CD8-positive, alpha-beta memory T cell (primary cell): ENCODE measurements at regions not wholly inside any gene's neighbourhood (a gene's known extent, or its start where the extent isn't known, plus 50 kb on each side); places are given as distances from the start of the nearest gene placed in this dataset.
"Not testable (repeated sequence)": the region's sequence is repeated elsewhere in the genome, so short reads cannot be mapped to it uniquely, and the experiment has no call there.

Experiments used
- CTCF ChIA-PET: fragments of 350-600 bp; sonication (Branson Sonifier 250); formaldehyde crosslinking; loops from one replicate; lab custom pipeline; 2021; ENCODE audit warnings: antibody characterized with exemption; lab: Charles Lee
- POLR2A ChIA-PET: fragments of 350-600 bp; sonication (Branson Sonifier 250); formaldehyde crosslinking; loops from one replicate; lab custom pipeline; 2021; ENCODE audit warnings: antibody characterized with exemption; lab: Charles Lee
- DNase-seq, 5 donors: peaks; one replicate each; pipeline versions ENCODE4 v3.0.0 to v3.0.0-alpha.2; 2020 to 2022; ENCODE audit warnings: mixed read lengths in 1 of 5
- H3K27ac ChIP-seq: one replicate; pipeline ENCODE4 v1.7.0; 2013; ENCODE audit warnings: low read depth, mild to moderate bottlenecking, low read length, moderate library complexity
- H3K27me3 ChIP-seq: 2 replicates; pipeline ENCODE4 v1.7.0; 2013; ENCODE audit warnings: low read length, mild to moderate bottlenecking; ENCODE audit not compliant: insufficient read depth, poor library complexity, severe bottlenecking
- H3K36me3 ChIP-seq: 2 replicates; pipeline ENCODE4 v1.7.0; 2013; ENCODE audit warnings: mild to moderate bottlenecking, low read length, moderate library complexity; ENCODE audit not compliant: insufficient read depth
- H3K4me1 ChIP-seq: 2 replicates; pipeline ENCODE4 v1.7.0; 2013; ENCODE audit warnings: mild to moderate bottlenecking, low read length, moderate library complexity; ENCODE audit not compliant: insufficient read depth
- H3K4me3 ChIP-seq: 2 replicates; pipeline ENCODE4 v1.7.0; 2013; ENCODE audit warnings: mild to moderate bottlenecking, low read length
- H3K9me3 ChIP-seq: 2 replicates; pipeline ENCODE4 v1.7.0; 2013; ENCODE audit warnings: mild to moderate bottlenecking, low read length
- H3K27ac Mint-ChIP-seq, 8 donors: one replicate each; pipeline ENCODE4 v1.8.0; 2020 to 2021; ENCODE audit warnings: mixed read lengths in 8 of 8, mild to moderate bottlenecking in 6 of 8, inconsistent platforms in 3 of 8, moderate library complexity in 3 of 8
- H3K27me3 Mint-ChIP-seq, 2 donors: one replicate each; pipeline ENCODE4 v1.8.0; 2020 to 2021; ENCODE audit warnings: mixed read lengths in 2 of 2, mild to moderate bottlenecking in 1 of 2, moderate library complexity in 1 of 2
- H3K36me3 Mint-ChIP-seq, 3 donors: one replicate each; pipeline ENCODE4 v1.8.0; 2020 to 2021; ENCODE audit warnings: mixed read lengths in 3 of 3, inconsistent platforms in 1 of 3, mild to moderate bottlenecking in 1 of 3
- H3K4me1 Mint-ChIP-seq, 3 donors: one replicate each; pipeline ENCODE4 v1.8.0; 2020 to 2021; ENCODE audit warnings: mixed read lengths in 3 of 3, inconsistent platforms in 1 of 3, mild to moderate bottlenecking in 1 of 3
- H3K4me3 Mint-ChIP-seq, 7 donors: one replicate each; pipeline ENCODE4 v1.8.0; 2020 to 2021; ENCODE audit warnings: mixed read lengths in 7 of 7, mild to moderate bottlenecking in 6 of 7, moderate library complexity in 4 of 7, inconsistent platforms in 2 of 7
- H3K9me3 Mint-ChIP-seq, 5 donors: one replicate each; pipeline ENCODE4 v1.8.0; 2020 to 2022; ENCODE audit warnings: mixed read lengths in 5 of 5, mild to moderate bottlenecking in 3 of 5, moderate library complexity in 2 of 5, inconsistent platforms in 1 of 5

DNA sequence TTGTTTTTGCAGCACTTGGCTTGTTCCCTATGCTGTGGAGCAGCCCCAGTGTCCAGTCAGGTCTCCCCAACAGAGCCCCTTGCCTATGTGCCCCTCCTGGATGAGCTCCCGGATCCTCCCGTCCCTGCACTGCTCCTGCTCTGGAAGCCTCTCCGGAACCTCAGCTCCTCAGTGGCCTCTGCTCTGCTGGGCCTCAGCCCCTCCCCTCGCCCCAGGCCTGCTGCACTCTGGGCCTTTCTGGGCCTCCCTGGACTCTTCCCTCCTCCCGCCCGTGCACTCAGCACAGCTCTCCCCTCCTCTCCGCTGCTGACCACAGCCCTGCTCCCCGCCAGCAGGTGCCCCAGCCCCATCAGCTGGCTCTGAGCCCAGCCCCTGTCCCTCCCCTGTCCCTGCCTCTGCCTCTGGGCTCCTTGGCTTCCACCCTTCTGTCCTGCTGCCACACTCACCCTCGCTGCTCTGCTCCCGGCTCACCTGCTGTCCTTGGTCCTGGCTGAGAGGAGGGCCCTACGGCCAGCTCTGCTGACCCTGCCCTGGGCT is 102.2 kb downstream of the TMEM121 start:
- H3K27me3 Mint-ChIP-seq: peaks cover 0 to 29% of the 10 kb centered on the region in 2 donors
- H3K4me1 Mint-ChIP-seq, H3K4me3 Mint-ChIP-seq, H3K27ac Mint-ChIP-seq, H3K36me3 Mint-ChIP-seq, POLR2A ChIA-PET, H3K9me3 ChIP-seq, H3K4me3 ChIP-seq, H3K4me1 ChIP-seq, CTCF ChIA-PET, H3K27me3 ChIP-seq, DNase-seq, H3K9me3 Mint-ChIP-seq, H3K27ac ChIP-seq, H3K36me3 ChIP-seq: not testable (repeated sequence)

DNA sequence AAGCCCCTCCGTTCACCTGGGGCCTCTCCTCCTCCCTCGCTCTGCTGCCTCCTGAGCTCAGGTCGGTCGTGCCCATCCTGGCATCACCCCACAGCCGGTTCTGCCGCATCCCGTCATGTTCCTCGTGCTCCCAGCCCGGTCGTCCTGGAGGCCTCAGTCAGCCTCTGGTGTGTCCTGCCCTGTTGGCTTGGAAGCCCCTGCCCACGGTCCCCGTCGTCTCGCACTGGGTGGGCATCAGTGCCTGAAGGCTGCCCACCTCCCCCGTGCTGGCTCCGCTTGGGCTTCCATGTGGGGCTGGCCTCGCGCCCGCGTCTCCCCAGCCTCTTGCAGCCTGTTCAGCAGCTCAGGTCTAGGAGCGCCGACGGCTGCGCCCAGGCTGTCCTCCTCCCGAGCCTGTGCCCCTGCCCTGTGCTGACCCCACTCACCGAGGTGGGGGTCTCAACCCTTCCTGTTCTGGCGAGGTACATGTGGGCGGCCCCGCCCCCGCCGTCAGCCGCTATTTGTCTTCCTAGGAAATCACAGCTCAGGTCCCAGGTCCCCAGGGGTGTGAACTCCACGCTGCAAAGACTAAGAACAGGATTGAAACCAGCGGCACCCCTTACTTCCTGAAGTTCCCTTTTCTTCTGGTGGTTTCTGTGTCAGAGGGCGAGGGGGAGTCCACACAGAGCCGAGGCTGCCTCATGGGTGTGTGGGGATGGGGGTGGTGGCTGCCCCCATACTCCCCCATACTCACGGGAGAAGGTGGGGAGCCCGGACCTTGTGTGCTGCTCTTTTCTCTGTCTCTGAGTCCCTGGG is 102.9 kb downstream of the TMEM121 start:
- POLR2A ChIA-PET, H3K27ac ChIP-seq, H3K27ac Mint-ChIP-seq, H3K36me3 Mint-ChIP-seq, H3K4me1 ChIP-seq, H3K9me3 Mint-ChIP-seq, H3K27me3 ChIP-seq, H3K4me1 Mint-ChIP-seq, DNase-seq, H3K36me3 ChIP-seq, H3K4me3 ChIP-seq, CTCF ChIA-PET, H3K9me3 ChIP-seq, H3K4me3 Mint-ChIP-seq: not testable (repeated sequence)
- peaks cover 0 to 30% of the 10 kb centered on the region in 2 donors for H3K27me3 Mint-ChIP-seq

DNA sequence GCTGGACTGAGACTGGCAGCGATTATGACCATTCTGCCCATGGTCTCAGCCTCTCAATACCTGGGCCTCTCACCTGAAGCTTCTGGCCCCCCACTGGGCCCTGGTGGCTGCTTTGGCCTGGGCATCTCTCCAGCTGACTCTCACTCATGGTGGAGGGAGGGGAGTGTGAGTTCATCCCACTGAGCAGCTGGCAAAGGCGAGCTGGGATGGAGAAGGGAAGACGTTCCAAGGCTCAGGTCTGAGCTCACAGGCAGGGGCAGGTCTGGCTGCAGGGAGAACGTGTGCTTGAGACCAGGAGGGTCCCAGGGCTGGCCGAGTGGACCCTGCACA is 103.5 kb downstream of the TMEM121 start:
- no peaks in the 10 kb centered on the region for H3K4me1 Mint-ChIP-seq
- H3K4me3 Mint-ChIP-seq: no peak overlapping the region
- H3K9me3 ChIP-seq: no peaks in the 10 kb centered on the region
- H3K27ac ChIP-seq: no peak overlapping the region
- no peak for DNase-seq
- CTCF ChIA-PET: no interaction called here
- H3K9me3 Mint-ChIP-seq: peaks cover 2 to 6% (median 5%) of the 10 kb centered on the region in 5 donors
- POLR2A ChIA-PET: no interaction called here
- H3K36me3 ChIP-seq: no peaks in the 10 kb centered on the region
- H3K4me3 ChIP-seq: no peak overlapping the region
- H3K27ac Mint-ChIP-seq: no peak overlapping the region
- H3K4me1 ChIP-seq: no peaks in the 10 kb centered on the region
- peaks cover 0 to 2% (median 0%) of the 10 kb centered on the region in 3 donors for H3K36me3 Mint-ChIP-seq
- no peaks in the 10 kb centered on the region for H3K27me3 ChIP-seq
- H3K27me3 Mint-ChIP-seq: peaks cover 0 to 30% of the 10 kb centered on the region in 2 donors

DNA sequence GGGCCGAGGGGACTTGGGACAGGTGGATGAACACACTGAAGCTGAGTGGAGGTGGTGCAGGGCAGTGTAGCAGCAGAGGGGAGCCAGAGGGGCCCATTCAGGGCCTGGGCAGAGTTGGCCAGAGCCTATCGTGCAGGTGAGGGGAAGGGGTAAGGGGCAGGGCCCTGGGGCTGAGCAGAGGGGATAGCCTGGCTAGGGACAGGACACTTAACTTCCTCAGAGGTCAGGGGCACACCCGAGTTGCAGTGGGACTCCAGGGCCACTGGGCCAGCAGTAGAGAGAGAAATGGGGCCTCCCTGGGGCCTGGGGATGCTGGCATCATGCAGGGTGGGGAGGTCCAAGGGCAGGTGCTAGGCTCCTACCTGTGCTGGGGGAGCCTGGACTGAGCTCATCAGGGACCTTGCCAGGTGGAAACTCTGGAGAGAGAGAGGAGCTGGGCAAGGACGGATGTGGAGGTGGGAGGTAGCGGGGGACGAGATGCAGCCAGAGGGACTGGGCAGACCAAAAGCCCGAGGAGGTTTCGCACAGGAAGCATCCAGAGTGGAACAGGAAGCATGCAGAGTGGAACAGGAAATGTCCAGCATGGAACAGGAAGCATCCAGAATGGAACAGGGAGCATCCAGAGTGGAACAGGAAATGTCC is 104.0 kb downstream of the TMEM121 start:
- H3K4me3 ChIP-seq, H3K27me3 ChIP-seq, H3K4me3 Mint-ChIP-seq, H3K36me3 ChIP-seq, CTCF ChIA-PET, POLR2A ChIA-PET, H3K27ac ChIP-seq, H3K27ac Mint-ChIP-seq, H3K36me3 Mint-ChIP-seq, H3K4me1 ChIP-seq, DNase-seq, H3K9me3 ChIP-seq, H3K4me1 Mint-ChIP-seq, H3K9me3 Mint-ChIP-seq: not testable (repeated sequence)
- H3K27me3 Mint-ChIP-seq: peaks cover 0 to 30% of the 10 kb centered on the region in 2 donors

DNA sequence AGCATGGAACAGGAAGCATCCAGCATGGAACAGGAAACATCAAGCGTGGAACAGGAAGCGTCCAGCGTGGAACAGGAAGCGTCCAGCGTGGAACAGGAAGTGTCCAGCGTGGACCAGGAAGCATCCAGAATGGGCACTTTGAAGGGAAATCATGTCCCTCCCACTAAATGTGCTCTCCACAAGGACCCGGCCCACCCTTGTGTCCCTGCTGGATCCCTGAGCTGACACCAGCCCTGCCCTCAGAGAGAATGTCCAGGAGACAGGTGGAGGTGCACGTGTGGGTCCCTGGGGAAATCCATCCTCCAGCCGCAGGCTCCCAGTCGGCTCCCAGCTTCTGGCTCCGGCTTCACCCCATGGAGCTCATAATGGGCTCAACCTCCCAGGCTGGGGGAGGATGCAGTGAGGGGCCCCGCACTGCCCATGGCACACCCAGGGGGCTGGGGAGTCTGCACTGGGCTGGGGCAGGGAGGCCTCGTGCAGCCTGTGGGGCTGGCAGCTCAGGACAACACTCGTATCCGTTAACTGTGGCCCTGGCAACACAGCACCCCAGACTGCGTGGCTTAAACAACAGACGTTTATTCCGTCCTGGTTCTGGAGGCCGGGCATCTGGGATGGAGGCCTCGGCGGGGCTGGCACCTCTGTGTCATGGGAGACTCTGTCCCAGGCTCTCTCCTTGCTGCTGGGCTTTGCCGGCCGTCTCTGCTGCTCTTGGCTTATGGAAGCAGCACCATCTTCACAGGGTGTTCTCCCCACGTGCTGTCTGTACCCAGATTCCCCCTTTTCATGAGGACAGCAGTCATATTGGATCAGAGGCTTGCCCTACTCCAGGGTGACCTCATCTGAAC is 104.8 kb downstream of the TMEM121 start:
- H3K4me1 Mint-ChIP-seq, H3K36me3 Mint-ChIP-seq, DNase-seq, POLR2A ChIA-PET, H3K27ac Mint-ChIP-seq, CTCF ChIA-PET, H3K27ac ChIP-seq, H3K36me3 ChIP-seq, H3K4me1 ChIP-seq, H3K9me3 Mint-ChIP-seq, H3K4me3 Mint-ChIP-seq, H3K27me3 ChIP-seq, H3K4me3 ChIP-seq, H3K9me3 ChIP-seq: not testable (repeated sequence)
- peaks cover 0 to 30% of the 10 kb centered on the region in 2 donors for H3K27me3 Mint-ChIP-seq

DNA sequence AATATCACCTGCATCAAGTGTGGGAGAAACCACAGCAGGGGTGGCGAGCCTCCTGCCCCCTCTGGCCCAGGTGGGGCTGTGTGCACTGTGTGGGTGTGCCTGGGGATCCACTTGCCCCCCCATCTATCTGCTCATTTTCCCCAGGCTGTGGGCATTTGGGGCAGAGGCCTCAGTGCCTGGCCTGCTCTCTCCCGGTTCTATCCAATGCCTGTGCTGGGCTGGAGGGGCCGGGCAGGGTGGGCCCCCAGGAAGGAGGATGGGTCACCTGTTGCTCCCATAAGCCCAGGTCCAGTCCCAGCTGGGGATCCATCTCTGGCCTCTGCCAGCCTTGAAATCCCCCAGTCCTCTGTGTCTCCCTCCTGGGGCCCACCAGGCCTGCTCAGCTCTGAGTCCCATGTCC is 105.6 kb downstream of the TMEM121 start:
- H3K36me3 ChIP-seq: no peaks in the 10 kb centered on the region
- no peak overlapping the region for H3K4me3 ChIP-seq
- no peaks in the 10 kb centered on the region for H3K9me3 ChIP-seq
- no peaks in the 10 kb centered on the region for H3K4me1 Mint-ChIP-seq
- H3K27ac Mint-ChIP-seq: no peak overlapping the region
- H3K9me3 Mint-ChIP-seq: peaks cover 2 to 6% (median 5%) of the 10 kb centered on the region in 5 donors
- CTCF ChIA-PET: no interaction called here
- POLR2A ChIA-PET: no interaction called here
- H3K36me3 Mint-ChIP-seq: peaks cover 0 to 2% (median 0%) of the 10 kb centered on the region in 3 donors
- DNase-seq: no peak
- H3K4me1 ChIP-seq: no peaks in the 10 kb centered on the region
- H3K27me3 Mint-ChIP-seq: peaks cover 0 to 34% of the 10 kb centered on the region in 2 donors
- H3K27me3 ChIP-seq: no peaks in the 10 kb centered on the region
- H3K27ac ChIP-seq: no peak overlapping the region
- H3K4me3 Mint-ChIP-seq: no peak overlapping the region

DNA sequence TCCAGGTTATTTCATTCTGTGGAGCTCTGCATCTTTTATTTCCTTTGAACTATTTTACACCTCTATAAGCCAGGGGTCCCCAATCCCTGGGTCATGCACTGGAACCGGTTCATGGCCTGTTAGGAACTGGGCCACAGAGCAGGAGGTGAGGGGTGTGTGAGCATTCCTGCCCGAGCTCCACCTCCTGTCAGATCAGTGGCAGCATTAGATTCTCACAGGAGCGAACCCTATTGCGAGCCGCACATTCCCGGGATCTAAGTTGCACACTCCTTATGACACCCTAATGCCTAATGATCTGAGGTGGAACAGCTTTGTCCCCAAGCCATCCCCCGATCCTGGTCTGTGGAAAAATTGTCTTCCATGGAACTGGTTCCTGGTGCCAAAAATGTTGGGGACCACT is 107.2 kb downstream of the TMEM121 start:
- H3K4me1 ChIP-seq, H3K36me3 ChIP-seq, H3K9me3 Mint-ChIP-seq, H3K27ac ChIP-seq, H3K36me3 Mint-ChIP-seq, H3K27me3 ChIP-seq, H3K4me3 ChIP-seq, DNase-seq, POLR2A ChIA-PET, H3K27ac Mint-ChIP-seq, H3K4me1 Mint-ChIP-seq, H3K9me3 ChIP-seq, H3K4me3 Mint-ChIP-seq, CTCF ChIA-PET: not testable (repeated sequence)
- H3K27me3 Mint-ChIP-seq: peaks cover 0 to 34% of the 10 kb centered on the region in 2 donors

DNA sequence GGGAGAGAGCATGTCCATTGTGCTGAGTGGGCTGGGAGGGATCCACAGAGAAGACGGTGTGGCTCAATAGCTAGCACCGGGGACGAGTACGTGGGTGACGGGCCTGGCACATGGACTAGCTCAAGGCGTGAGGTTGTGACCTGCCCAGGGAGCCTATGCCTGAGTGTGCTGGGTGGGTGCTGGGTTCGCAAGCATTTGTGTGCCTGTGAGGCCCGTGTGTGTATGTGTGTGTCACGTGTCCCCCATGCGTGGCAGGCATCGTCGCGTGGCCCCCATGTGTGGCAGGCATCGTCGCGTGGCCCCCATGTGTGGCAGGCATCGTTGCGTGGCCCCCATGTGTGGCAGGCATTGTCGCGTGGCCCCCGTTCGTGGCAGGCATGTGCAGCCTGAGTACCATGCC is 109.2 kb downstream of the TMEM121 start:
- H3K4me1 Mint-ChIP-seq: no peaks in the 10 kb centered on the region

More for the DNA sequence above, 109.2 kb downstream of the TMEM121 start:
- no peak overlapping the region for H3K27ac ChIP-seq
- no peak for DNase-seq
- Mint-ChIP-seq H3K4me3 (no peak overlapping the region), H3K9me3 (peaks cover 2 to 6% (median 5%) of the 10 kb centered on the region in 5 donors), H3K27me3 (peaks cover 0 to 23% of the 10 kb centered on the region in 2 donors), H3K36me3 (peaks cover 0 to 2% (median 0%) of the 10 kb centered on the region in 3 donors), H3K27ac (no peak overlapping the region)
- ChIA-PET POLR2A (no interaction called here), CTCF (no interaction called here)
- H3K4me1 ChIP-seq: no peaks in the 10 kb centered on the region
- no peak overlapping the region for H3K4me3 ChIP-seq
- H3K27me3 ChIP-seq: no peaks in the 10 kb centered on the region
- no peaks in the 10 kb centered on the region for H3K36me3 ChIP-seq
- no peaks in the 10 kb centered on the region for H3K9me3 ChIP-seq
